ENCODE measurements at regions not wholly inside any gene's neighbourhood (a gene's known extent, or its start where the extent isn't known, plus 50 kb on each side); places are given as distances from the start of the nearest gene placed in this dataset.

DNA sequence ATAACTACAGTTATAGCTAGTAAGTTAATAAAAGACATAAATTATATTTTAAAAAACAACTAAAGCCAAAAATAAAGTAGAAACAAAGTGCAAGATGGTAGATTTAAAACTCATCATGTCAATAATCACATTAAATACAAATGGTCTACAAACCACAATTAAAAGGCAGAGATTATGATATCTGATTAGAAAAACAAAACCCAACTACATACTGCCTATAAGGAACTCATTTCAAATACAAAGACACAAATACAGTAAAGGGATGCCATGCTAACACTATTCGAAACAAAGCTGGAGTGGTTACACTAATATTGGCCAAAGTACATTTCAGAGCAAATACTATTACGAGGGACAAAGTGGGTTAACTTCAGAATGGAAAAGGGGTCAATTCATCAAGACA, 426.5 kb downstream of the SHQ1 start:
- peaks cover 31% of the 10 kb centered on the region for H3K9me3 Mint-ChIP-seq
- H3K4me3 Mint-ChIP-seq = no peak overlapping the region
- peaks cover 67% of the 10 kb centered on the region for H3K4me1 Mint-ChIP-seq
- H3K36me3 Mint-ChIP-seq = peaks cover 67% of the 10 kb centered on the region
- DNase-seq = no peak
- no peak overlapping the region for H3K27ac Mint-ChIP-seq
- no peaks in the 10 kb centered on the region for H3K27me3 Mint-ChIP-seq

DNA sequence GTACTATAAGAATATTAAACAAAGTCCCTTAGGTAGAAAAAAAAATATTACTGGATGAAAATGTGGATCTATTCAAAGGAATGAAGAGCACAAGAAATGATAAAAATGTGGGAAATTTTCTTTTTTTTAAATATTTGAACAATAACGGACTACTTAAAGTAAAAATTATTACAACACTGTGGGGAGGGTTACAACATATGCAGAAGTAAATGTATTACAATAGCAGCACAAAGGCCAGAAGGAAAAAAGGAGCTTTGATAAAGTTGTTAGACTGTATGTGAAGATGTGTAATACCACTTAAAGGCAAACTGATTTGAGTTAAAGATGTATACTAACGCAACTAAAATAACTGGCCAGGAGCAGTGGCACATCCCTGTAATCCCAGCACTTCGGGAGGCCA, 427.1 kb downstream of the SHQ1 start:
- no peak overlapping the region for H3K4me3 Mint-ChIP-seq
- H3K4me1 Mint-ChIP-seq = peaks cover 63% of the 10 kb centered on the region
- H3K27me3 Mint-ChIP-seq = no peaks in the 10 kb centered on the region

DNA sequence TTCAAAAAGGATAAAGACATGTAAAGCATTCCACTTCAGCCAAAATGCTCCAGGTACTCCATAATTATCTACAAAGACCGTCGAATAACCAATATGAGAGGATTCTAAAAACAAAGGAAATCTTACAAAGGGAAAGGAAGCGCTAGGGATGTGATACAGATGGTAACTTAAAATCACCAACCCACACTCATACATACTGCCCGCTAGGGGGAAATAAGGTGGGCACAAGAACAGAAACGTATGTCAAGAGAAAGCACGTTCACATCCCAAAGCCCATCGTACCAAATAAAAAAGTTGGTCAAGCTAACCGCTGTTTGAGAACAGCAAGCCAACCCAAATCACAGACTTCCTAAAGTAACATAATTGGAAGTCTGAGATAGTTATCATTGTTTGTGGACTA, 429.4 kb downstream of the SHQ1 start:
- Mint-ChIP-seq H3K27me3 (no peaks in the 10 kb centered on the region), H3K27ac (no peak overlapping the region), H3K36me3 (peaks cover 63% of the 10 kb centered on the region), H3K9me3 (peaks cover 31% of the 10 kb centered on the region), H3K4me1 (peaks cover 58% of the 10 kb centered on the region), H3K4me3 (no peak overlapping the region)
- no peak for DNase-seq

More for the DNA sequence above, 427.1 kb downstream of the SHQ1 start:
- Mint-ChIP-seq H3K36me3 (peaks cover 69% of the 10 kb centered on the region), H3K9me3 (peaks cover 30% of the 10 kb centered on the region), H3K27ac (no peak overlapping the region)
- DNase-seq = no peak

DNA sequence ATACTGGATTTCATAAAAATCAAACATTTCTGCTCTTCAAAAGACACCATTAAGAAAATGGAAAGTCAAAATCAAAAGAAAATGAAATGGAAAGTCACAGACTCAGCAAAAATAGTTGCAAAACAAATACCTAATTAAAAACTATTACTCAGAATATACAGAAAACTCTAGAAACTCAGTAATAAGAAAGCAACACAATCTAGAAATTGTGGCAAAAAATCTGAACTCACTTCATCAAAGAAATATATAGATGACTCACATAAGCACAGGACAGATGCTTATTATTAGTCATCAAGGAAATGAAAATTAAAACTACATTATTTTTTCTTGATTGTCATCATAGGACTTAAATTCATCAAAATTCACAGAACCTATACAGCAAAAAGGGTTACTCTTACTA, 430.0 kb downstream of the SHQ1 start:
- Mint-ChIP-seq H3K4me3 (peak overlapping the region; percentile 32), H3K9me3 (peaks cover 31% of the 10 kb centered on the region), H3K36me3 (peaks cover 59% of the 10 kb centered on the region), H3K4me1 (peaks cover 57% of the 10 kb centered on the region), H3K27me3 (no peaks in the 10 kb centered on the region), H3K27ac (peak overlapping the region; percentile 51)
- no peak for DNase-seq

DNA sequence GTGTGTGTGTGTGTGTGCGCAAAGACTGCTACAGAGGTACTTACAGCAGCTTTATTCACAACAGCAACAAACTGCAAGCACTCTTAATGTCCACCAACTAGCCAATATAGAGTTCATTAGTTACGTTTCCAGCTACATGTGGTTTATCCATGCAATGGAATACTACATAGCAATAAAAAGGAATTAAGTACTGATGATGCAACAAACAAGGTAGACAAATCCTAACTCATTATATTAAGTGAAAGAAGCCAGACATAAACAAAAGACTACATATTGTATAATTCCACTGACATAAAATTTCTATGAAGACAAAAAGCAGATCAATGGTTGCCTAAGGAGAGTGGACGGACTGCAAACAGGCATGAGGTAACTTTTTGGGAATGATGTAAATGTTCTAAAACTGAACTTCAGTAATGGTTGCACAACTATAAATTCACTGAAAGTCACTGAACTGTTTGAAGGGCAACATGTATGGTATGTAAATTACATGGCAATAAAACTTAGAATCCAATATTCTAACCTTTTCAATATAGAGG, 433.7 kb downstream of the SHQ1 start:
- no peak overlapping the region for H3K4me3 Mint-ChIP-seq
- no peak for DNase-seq
- peaks cover 37% of the 10 kb centered on the region for H3K36me3 Mint-ChIP-seq
- no peaks in the 10 kb centered on the region for H3K27me3 Mint-ChIP-seq
- H3K9me3 Mint-ChIP-seq = peaks cover 10% of the 10 kb centered on the region
- H3K27ac Mint-ChIP-seq = no peak overlapping the region
- H3K4me1 Mint-ChIP-seq = peaks cover 75% of the 10 kb centered on the region

DNA sequence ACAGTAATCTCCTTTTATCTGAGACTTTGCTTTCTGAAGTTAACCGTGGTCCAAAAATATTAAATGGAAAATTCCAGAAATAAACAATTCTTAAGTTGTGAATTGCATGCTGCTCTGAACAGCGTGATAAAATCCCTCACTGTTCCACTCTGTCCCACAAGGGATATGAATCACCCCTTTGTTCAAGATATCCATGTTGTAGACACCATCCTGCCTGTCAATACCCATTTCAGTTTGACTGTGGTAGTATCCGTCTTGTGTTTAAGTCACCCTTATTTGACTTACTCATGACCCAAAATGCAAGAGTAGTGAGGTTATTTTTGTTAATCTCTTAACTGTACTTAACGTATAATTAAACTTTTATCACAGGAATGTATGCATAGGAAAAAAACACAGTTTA, 435.0 kb downstream of the SHQ1 start:
- peaks cover 3% of the 10 kb centered on the region for H3K9me3 Mint-ChIP-seq
- no peak overlapping the region for H3K27ac Mint-ChIP-seq
- no peaks in the 10 kb centered on the region for H3K27me3 Mint-ChIP-seq
- peaks cover 31% of the 10 kb centered on the region for H3K36me3 Mint-ChIP-seq
- no peak overlapping the region for H3K4me3 Mint-ChIP-seq
- no peak for DNase-seq
- H3K4me1 Mint-ChIP-seq = peaks cover 77% of the 10 kb centered on the region

DNA sequence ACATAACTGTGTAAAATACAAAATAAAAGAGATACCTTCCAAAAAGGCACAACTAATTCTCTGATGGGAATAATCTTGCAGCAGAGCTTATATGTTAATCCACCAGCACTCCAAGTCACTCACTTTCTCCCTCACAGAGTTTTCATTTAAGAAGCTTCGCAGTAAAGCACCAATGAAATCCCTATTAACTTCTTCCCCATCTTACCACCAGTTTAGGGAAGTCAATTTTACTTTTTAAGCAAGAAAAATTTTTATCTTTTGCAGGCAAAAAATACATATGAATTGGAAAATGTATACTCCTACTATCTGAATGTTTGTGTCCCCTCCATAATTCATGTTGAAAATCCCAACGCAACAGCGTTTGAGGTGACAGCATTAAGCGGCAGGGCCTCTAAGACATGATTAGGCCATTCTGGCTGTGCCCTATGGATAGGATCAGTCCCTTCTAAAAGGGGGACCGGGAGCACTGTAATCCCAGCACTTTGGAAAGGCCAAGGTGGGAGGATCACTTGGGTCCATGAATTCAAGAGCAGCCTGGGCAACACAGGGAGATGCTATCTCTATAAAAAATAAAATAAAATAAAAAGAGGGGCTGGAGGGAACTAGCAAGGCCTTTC, 435.8 kb downstream of the SHQ1 start:
- Mint-ChIP-seq H3K27ac (no peak overlapping the region), H3K9me3 (peaks cover 2% of the 10 kb centered on the region), H3K27me3 (no peaks in the 10 kb centered on the region), H3K36me3 (peaks cover 29% of the 10 kb centered on the region), H3K4me1 (peaks cover 78% of the 10 kb centered on the region), H3K4me3 (no peak overlapping the region)
- no peak for DNase-seq

DNA sequence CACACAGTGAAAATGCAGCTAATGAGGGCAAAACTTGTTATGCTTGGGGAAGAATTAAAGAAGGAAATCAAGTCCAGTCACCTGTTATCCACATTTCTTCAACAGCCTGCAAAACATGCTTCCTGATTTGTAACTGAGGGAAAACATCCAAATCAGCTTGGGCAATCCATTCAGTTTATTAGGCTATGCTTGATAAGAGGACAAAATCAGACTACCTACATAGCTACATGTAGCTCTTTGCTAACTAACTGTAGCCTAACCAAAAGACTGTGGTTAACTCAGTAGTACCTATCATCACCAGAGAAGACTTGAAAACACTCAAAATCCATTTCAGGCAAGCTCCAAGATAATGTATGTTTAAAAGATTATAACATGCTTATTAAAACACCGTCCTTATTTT, 436.4 kb downstream of the SHQ1 start:
- DNase-seq = no peak
- no peaks in the 10 kb centered on the region for H3K27me3 Mint-ChIP-seq
- peaks cover 2% of the 10 kb centered on the region for H3K9me3 Mint-ChIP-seq
- H3K4me3 Mint-ChIP-seq = no peak overlapping the region
- H3K27ac Mint-ChIP-seq = no peak overlapping the region
- H3K4me1 Mint-ChIP-seq = peaks cover 80% of the 10 kb centered on the region
- H3K36me3 Mint-ChIP-seq = peaks cover 29% of the 10 kb centered on the region

DNA sequence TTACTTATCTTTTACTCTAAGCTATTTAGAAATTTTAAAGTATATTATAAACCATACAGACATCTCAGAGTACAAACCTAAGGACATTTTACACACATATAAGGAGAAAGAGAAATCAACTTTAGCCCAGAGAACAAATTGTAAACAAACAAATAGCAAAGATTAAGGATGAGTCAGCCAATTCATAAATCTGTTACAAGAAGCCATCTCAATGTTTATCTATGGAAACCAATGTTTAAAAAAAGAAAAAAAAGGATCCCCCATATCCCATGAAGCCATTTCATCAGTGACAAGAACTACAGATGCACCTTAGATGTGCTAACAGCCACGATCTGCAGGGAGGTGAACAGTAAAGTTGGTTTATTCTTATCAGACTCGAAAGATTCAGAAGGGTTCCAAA, 437.1 kb downstream of the SHQ1 start:
- DNase-seq = no peak
- H3K27me3 Mint-ChIP-seq = no peaks in the 10 kb centered on the region
- no peak overlapping the region for H3K4me3 Mint-ChIP-seq
- H3K27ac Mint-ChIP-seq = no peak overlapping the region
- peaks cover 85% of the 10 kb centered on the region for H3K4me1 Mint-ChIP-seq
- peaks cover 2% of the 10 kb centered on the region for H3K9me3 Mint-ChIP-seq
- H3K36me3 Mint-ChIP-seq = peaks cover 22% of the 10 kb centered on the region

DNA sequence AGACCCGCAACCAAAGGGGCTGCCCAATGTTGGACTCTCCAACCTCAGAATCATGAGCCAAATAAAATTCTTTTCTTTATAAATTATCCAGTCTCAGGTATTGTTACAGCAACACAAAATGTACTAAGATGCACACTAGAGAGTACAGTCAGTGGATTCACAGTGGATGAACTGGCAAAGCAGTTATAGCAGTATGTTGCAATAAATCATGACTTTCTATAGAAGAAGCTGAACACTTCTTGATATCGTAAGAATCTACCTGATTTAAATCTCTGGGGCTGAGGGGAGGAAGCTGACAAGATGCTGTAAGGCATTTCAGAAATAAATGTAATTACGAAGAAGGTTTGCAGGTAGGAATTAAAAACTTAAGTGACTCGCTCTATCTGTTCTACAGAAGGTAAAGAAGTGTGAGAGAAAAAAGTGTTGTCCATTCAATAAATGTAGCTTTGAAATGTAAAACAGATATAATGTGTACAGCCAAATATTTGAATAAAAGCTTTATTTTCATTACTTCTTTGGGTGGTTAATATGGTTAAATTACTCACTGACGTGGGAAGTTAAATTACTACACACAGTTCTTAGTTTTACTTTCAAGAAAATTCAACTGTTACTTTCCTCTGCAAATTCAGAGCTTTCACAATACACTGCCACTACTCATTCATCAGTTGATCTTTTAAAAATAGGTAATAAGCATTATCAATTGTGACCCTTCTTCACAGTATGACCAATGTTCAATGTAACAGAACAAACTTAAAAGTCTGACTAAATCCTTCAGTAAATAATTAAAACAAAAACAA, 439.1 kb downstream of the SHQ1 start:
- H3K36me3 Mint-ChIP-seq = peaks cover 13% of the 10 kb centered on the region
- DNase-seq = no peak
- H3K4me3 Mint-ChIP-seq = peak overlapping the region; percentile 3
- H3K4me1 Mint-ChIP-seq = peaks cover 83% of the 10 kb centered on the region
- no peaks in the 10 kb centered on the region for H3K27me3 Mint-ChIP-seq
- no peaks in the 10 kb centered on the region for H3K9me3 Mint-ChIP-seq
- peak overlapping the region; percentile 2 for H3K27ac Mint-ChIP-seq

DNA sequence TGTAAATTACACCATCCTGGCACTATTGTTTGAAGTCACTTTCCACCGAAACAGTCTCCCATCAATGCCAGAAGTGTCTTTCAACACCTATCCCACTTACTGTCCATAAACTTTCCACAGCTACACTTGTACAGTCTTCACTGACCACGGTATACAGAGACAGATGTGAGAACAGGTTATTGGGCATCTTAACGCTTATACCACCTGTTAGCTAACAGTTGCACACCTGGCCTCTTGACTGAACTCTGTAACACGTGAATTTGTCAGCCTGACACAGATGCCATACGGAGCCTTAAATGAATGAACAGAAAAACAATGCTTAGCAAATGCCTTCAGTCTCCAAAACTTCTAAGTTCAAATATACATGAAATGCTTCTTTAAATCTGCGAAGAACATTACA, 440.5 kb downstream of the SHQ1 start:
- H3K27ac Mint-ChIP-seq = no peak overlapping the region
- H3K4me1 Mint-ChIP-seq = peaks cover 84% of the 10 kb centered on the region
- peaks cover 11% of the 10 kb centered on the region for H3K36me3 Mint-ChIP-seq
- no peaks in the 10 kb centered on the region for H3K27me3 Mint-ChIP-seq
- no peaks in the 10 kb centered on the region for H3K9me3 Mint-ChIP-seq
- H3K4me3 Mint-ChIP-seq = no peak overlapping the region
- DNase-seq = no peak

DNA sequence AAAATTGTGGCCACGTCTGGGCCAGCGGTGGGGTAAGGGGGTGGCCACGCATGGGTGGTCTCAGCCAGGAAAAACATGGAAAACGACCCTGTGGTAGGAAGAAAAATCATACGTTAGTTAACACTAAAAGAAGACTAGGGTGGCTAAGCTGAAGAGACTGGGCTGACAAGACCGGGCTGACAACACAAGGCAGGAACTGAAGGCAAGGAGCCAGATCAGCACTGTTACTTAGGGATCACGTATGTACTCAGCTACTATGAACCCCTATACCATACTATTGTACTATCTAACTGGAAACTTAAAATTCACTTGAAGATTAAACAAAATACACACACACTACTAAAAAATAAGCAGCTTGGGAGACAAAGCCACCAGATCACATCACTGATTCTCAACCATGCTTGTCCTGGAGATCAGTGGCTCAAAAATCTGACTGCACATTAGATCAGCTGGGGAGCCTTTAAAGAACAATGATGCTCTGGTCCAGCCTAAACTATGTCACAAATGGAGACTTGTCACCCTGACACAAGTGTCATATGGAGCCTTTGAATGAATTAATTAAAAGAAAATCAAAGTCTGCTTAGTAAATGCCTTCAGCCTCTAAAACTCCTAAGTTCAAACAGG, 442.2 kb downstream of the SHQ1 start:
- H3K27ac Mint-ChIP-seq = no peak overlapping the region
- H3K4me1 Mint-ChIP-seq = peaks cover 69% of the 10 kb centered on the region

DNA sequence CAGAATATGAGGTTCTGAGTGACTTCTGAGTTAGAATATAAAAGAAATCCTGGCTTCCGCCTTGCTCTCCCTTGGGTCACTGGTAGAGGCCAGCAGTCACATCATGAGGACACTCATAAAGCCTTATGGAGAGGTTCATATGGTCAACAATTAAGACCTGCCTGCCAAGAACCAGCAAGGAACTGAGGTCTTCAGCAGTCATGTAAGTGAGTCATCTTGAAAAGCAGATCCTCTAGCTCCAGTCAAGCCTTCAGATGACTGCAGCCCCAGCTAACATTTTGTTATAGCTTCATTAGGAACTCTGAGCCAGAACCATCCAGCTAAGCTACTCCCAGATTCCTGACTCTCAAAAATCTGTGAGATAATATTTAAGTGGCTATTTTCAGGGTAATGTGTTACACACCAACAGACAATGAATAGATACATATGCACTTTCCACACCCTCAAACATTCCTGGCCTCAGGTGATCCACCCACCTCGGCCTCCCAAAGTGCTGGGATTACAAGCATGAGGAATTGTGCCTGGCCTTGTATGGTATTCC, 447.2 kb downstream of the SHQ1 start:
- no peak overlapping the region for H3K27ac Mint-ChIP-seq
- no peaks in the 10 kb centered on the region for H3K27me3 Mint-ChIP-seq
- H3K4me3 Mint-ChIP-seq = no peak overlapping the region
- DNase-seq = no peak
- peaks cover 2% of the 10 kb centered on the region for H3K9me3 Mint-ChIP-seq
- peaks cover 53% of the 10 kb centered on the region for H3K4me1 Mint-ChIP-seq
- H3K36me3 Mint-ChIP-seq = peaks cover 21% of the 10 kb centered on the region

More for the DNA sequence above, 442.2 kb downstream of the SHQ1 start:
- no peak overlapping the region for H3K4me3 Mint-ChIP-seq
- H3K27me3 Mint-ChIP-seq = no peaks in the 10 kb centered on the region
- no peak for DNase-seq
- H3K36me3 Mint-ChIP-seq = peaks cover 14% of the 10 kb centered on the region
- no peaks in the 10 kb centered on the region for H3K9me3 Mint-ChIP-seq

DNA sequence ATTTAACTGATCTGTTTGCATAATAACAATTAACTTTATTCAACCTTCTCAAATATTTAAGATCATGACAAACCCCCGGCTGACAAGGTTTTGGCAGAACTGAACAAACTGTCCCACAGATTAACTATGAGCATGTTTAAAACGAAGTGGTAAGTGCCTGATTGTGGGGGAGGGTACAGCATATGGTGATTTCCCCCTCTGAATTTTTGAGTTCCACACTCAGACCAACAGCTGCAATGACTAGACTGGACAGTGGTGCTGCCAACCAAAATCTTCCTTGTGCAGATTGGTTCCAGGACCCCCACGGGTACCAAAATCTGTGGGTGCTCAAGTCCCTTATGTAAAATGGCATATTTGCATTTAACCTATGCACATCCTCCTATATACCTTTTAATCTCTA, 449.5 kb downstream of the SHQ1 start:
- no peak for DNase-seq
- Mint-ChIP-seq H3K27ac (no peak overlapping the region), H3K4me1 (peaks cover 48% of the 10 kb centered on the region), H3K36me3 (peaks cover 24% of the 10 kb centered on the region), H3K9me3 (peaks cover 2% of the 10 kb centered on the region), H3K4me3 (no peak overlapping the region), H3K27me3 (no peaks in the 10 kb centered on the region)

DNA sequence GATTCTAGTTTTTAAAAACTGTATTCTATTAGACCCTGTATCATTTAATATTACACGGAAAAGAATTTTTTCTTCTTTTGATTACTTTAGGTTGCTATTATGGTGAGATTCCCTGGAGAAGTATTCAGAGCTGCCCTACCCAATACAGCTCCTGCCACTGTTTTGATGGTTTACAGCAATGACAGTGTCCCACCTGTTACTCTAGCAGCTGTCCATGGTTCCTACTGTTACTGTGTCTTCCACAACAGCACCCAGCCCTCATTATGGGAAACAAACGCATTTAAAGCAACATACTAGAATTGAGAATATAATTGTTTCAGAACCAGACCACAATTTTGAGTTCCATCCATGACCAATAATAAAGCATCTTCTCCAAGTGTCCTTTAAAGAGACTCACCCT, 450.7 kb downstream of the SHQ1 start:
- no peak for DNase-seq
- H3K4me1 Mint-ChIP-seq = peaks cover 44% of the 10 kb centered on the region
- H3K27me3 Mint-ChIP-seq = no peaks in the 10 kb centered on the region
- H3K27ac Mint-ChIP-seq = no peak overlapping the region
- no peak overlapping the region for H3K4me3 Mint-ChIP-seq
- H3K9me3 Mint-ChIP-seq = peaks cover 2% of the 10 kb centered on the region
- peaks cover 27% of the 10 kb centered on the region for H3K36me3 Mint-ChIP-seq

Data from activated naive CD8-positive, alpha-beta T cell treated with anti-CD3 and anti-CD28 coated beads for 36 hours (primary cell).